ENCODE measurements at regions not wholly inside any gene's neighbourhood (a gene's known extent, or its start where the extent isn't known, plus 50 kb on each side); places are given as distances from the start of the nearest gene placed in this dataset.

- in situ Hi-C loops (cut with MboI; ENCODE audit: low pct_ligation_motif_present in 1 of 4, low pct_unique_long_range_greater_than_20kb in 1 of 4, low sequenced_read_pairs in 3 of 4), result no loop called here
- DNase-seq, result no peak
- Histone ChIP-seq H3K27me3 (no peaks in the 10 kb centered on the region), H3K36me3 (no peaks in the 10 kb centered on the region), H3K4me3 (no peak overlapping the region), H3K9me3 (no peaks in the 10 kb centered on the region), H3K27ac (no peak overlapping the region), H3K4me1 (no peaks in the 10 kb centered on the region)
- WGBS, 2 donors (ENCODE audit: low coverage in 1 of 2), result 78 to 91% methylated on average over 2 of the region's 2 CpGs
- intact Hi-C loops (cut with DNase I; ENCODE audit: low total_unique reads), result no loop called here
- TF ChIP-seq CTCF (IDR thresholded peaks at IDR 0.05), result no peak
- no peak for TF ChIP-seq EP300 (IDR thresholded peaks at IDR 0.05; ENCODE audit: low read depth)
- TF ChIP-seq POLR2AphosphoS5 (IDR thresholded peaks at IDR 0.05), result no peak
- no peak for TF ChIP-seq POLR2A (IDR thresholded peaks at IDR 0.05)
Measured at GRCh38 chr4:96946552-96946951, 1106.7 kb downstream of the PDHA2 start.

- H3K4me1 ChIP-seq, result no peaks in the 10 kb centered on the region
- TF ChIP-seq POLR2A (IDR thresholded peaks at IDR 0.05), result no peak
- no peak for TF ChIP-seq EP300 (IDR thresholded peaks at IDR 0.05; ENCODE audit: low read depth)
- TF ChIP-seq CTCF (IDR thresholded peaks at IDR 0.05), result no peak
- TF ChIP-seq POLR2AphosphoS5 (IDR thresholded peaks at IDR 0.05), result no peak
- no peak overlapping the region for H3K4me3 ChIP-seq
- 88% methylated on average over 1 of the region's 1 CpG; no CpG with 5 or more reads in 1 of the 2 donors for WGBS, 2 donors (ENCODE audit: low coverage in 1 of 2)
- no peaks in the 10 kb centered on the region for H3K36me3 ChIP-seq
- no peaks in the 10 kb centered on the region for H3K9me3 ChIP-seq
- H3K27me3 ChIP-seq, result no peaks in the 10 kb centered on the region
- DNase-seq, result no peak
- no peak overlapping the region for H3K27ac ChIP-seq
- in situ Hi-C loops (cut with MboI; ENCODE audit: low pct_ligation_motif_present in 1 of 4, low pct_unique_long_range_greater_than_20kb in 1 of 4, low sequenced_read_pairs in 3 of 4), result no loop called here
- intact Hi-C loops (cut with DNase I; ENCODE audit: low total_unique reads), result no loop called here
Measured at GRCh38 chr4:96952610-96953009, 1112.7 kb downstream of the PDHA2 start.

- no peaks in the 10 kb centered on the region for H3K4me1 ChIP-seq
- no peaks in the 10 kb centered on the region for H3K9me3 ChIP-seq
- no peaks in the 10 kb centered on the region for H3K36me3 ChIP-seq
- DNase-seq, result no peak
- in situ Hi-C loops (cut with MboI; ENCODE audit: low pct_ligation_motif_present in 1 of 4, low pct_unique_long_range_greater_than_20kb in 1 of 4, low sequenced_read_pairs in 3 of 4), result no loop called here
- no peaks in the 10 kb centered on the region for H3K27me3 ChIP-seq
- no peak for TF ChIP-seq EP300 (IDR thresholded peaks at IDR 0.05; ENCODE audit: low read depth)
- no peak for TF ChIP-seq POLR2AphosphoS5 (IDR thresholded peaks at IDR 0.05)
- TF ChIP-seq CTCF (IDR thresholded peaks at IDR 0.05), result no peak
- WGBS, 2 donors (ENCODE audit: low coverage in 1 of 2), result 73 to 84% methylated on average over 1 of the region's 1 CpG
- no peak overlapping the region for H3K4me3 ChIP-seq
- no peak overlapping the region for H3K27ac ChIP-seq
- intact Hi-C loops (cut with DNase I; ENCODE audit: low total_unique reads), result no loop called here
Measured at GRCh38 chr4:96955226-96955625, 1115.3 kb downstream of the PDHA2 start.

- in situ Hi-C loops (cut with MboI; ENCODE audit: low pct_ligation_motif_present in 1 of 4, low pct_unique_long_range_greater_than_20kb in 1 of 4, low sequenced_read_pairs in 3 of 4), result no loop called here
- H3K27ac ChIP-seq, result no peak overlapping the region
- no peaks in the 10 kb centered on the region for H3K36me3 ChIP-seq
- H3K4me1 ChIP-seq, result no peaks in the 10 kb centered on the region
- TF ChIP-seq EP300 (IDR thresholded peaks at IDR 0.05; ENCODE audit: low read depth) (no peak), POLR2A (IDR thresholded peaks at IDR 0.05) (no peak), POLR2AphosphoS5 (IDR thresholded peaks at IDR 0.05) (no peak), CTCF (IDR thresholded peaks at IDR 0.05) (no peak)
- H3K4me3 ChIP-seq, result no peak overlapping the region
- no peak for DNase-seq
- intact Hi-C loops (cut with DNase I; ENCODE audit: low total_unique reads), result no loop called here
- H3K27me3 ChIP-seq, result no peaks in the 10 kb centered on the region
- H3K9me3 ChIP-seq, result no peaks in the 10 kb centered on the region
Measured at GRCh38 chr4:96955691-96956090, 1115.8 kb downstream of the PDHA2 start.

Data from transverse colon (tissue), 4 donors.